ENCODE measurements at regions not wholly inside any gene's neighbourhood (a gene's known extent, or its start where the extent isn't known, plus 50 kb on each side); places are given as distances from the start of the nearest gene placed in this dataset.

DNA sequence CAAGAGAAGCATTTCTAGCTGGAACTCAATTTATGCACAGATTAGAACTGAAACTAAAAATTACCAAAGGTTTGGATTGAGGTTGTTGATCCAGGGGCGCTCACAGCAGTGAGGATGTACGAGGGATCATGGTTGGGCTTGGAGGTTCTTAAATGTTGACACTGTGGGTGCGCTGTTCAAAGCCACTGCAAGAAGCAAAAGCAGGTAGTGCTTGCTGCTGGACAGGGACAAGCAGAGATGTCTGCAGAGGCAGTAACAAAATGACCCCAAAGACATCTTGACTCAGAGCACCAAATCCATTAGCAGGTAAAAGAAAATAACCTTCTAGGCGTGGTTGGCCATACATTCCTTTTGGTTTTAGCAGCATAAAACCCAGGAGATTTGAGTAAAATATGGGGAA lies 468.4 kb downstream of the ZSWIM6 start:
- no peak for DNase-seq

DNA sequence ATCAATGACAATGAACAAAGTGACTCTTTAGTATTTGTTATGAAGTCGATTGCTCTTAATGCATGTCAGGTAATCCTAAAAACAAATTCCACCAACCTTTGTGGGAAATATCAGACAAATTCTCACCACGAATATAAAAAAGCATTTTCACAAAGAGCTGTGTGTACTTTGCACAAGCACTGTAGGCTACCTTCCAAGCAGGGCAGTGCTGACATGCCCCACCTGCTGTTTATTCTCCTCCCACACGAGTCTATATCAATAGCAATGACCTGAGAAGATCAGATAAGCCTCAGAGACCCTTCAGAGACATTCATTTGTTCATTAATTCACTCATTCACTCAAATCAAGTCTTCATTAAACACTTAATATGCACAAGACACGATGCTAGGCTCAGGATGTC lies 469.1 kb downstream of the ZSWIM6 start:
- no peak for DNase-seq

DNA sequence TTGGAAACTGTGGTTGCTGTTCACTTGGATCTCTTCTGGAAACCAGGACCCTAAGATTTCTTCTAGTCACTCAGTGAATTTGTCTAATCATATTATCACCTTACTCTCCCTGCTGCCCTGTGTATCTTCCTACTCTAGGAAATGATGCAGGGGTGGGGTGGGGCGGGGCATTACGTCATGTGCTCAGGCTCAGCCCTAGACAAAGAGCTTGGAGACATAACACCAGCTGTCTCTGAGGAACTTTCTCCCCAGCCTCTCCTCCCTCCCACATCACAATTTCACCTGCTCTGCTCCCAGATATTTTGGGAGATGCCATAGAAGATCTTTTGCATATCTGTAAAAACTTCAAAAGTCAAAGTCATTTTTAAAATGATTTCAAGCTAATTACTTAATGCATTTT lies 470.4 kb downstream of the ZSWIM6 start:
- no peak for DNase-seq

GRCh38 chr5:61805101-61805500 lies 473.0 kb downstream of the ZSWIM6 start:
- DNase-seq = no peak

DNA sequence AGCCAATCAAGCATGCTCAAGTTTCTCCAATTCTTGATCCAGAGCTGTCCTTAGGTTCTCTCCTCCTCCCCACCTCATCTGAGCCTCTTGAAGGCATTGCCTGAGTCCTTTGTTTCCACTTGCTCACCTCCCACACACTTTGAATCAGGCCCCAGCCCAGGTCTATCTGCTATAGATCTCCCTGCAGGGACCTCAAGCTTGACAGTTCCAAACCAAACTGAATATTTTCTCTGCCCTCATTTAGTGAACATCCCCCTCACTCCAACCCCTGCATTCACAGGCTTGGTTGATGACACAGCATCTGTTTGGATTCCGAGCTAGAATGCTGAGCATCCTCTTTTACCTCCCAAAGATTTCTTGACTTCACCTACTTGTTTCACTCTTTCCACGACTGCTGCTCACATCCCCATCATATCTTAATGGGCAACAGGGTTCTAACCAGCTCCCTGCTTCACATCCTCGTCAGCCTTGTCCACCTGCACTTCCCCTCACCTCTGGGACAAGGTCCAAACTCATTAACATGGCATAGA lies 474.5 kb downstream of the ZSWIM6 start:
- no peak for DNase-seq

DNA sequence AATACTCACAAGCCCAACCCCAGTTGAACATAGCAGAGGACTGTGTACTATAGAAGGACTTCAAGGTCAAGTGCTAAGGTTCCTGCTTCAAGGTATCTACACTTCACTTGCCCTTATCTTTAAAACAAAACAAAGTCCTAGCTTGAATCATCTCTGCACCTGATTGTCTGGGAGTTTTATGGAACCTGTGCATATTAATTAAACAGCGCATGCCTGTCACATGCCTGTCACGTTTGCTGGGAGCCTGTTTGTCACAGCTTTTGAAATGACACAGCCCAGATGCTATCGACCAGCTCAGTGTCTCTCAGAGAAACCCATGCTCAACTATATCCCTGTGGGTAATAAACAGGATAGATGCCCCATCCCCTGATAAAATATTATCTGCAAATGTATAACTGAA lies 476.0 kb downstream of the ZSWIM6 start:
- no peak for DNase-seq

- DNase-seq = no peak
Measured at GRCh38 chr5:61808909-61809308, 476.9 kb downstream of the ZSWIM6 start.

DNA sequence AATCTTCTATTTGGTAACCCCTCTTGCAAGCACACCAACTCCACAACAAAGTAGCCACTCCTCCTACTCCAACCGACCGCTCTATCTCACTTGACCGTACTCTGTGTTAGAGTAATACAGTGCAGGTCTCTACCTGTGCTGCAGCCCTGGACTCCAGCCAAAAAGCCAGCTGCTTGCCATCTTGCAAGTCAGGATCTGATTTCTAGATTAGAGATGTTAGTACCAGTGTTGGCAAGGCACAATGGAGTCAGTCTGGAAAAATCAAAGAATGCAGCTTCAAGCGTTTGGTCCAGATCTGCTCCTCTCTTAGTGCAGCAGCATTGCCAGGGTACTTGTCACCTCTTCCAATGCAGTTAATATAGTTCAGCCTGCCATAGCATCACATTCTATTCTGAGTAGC lies 477.6 kb downstream of the ZSWIM6 start:
- no peak for DNase-seq

- no peak for DNase-seq
Measured at GRCh38 chr5:61811052-61811451, 479.0 kb downstream of the ZSWIM6 start.

DNA sequence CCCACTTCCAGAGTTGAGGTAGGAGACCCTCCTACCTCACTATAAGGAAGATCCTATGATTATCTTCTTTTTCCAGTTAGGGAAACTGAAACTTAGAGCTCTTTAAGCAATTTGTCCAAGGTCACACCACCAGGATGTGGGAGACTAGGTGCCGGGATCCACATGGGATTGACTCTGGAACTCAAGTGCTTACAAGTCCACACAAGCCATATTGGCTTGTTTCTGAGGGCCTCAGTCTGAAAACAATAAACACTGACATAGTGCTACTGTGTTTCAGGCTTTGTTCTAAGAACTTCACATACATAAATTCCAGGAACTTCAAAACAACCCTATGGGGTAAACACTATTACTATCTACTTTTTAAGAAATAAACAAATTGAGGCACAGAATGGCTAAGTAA lies 481.3 kb downstream of the ZSWIM6 start:
- no peak for DNase-seq

- no peak for DNase-seq
Measured at GRCh38 chr5:61815339-61815738, 483.3 kb downstream of the ZSWIM6 start.

- DNase-seq = no peak
Measured at GRCh38 chr5:61816146-61816545, 484.1 kb downstream of the ZSWIM6 start.

DNA sequence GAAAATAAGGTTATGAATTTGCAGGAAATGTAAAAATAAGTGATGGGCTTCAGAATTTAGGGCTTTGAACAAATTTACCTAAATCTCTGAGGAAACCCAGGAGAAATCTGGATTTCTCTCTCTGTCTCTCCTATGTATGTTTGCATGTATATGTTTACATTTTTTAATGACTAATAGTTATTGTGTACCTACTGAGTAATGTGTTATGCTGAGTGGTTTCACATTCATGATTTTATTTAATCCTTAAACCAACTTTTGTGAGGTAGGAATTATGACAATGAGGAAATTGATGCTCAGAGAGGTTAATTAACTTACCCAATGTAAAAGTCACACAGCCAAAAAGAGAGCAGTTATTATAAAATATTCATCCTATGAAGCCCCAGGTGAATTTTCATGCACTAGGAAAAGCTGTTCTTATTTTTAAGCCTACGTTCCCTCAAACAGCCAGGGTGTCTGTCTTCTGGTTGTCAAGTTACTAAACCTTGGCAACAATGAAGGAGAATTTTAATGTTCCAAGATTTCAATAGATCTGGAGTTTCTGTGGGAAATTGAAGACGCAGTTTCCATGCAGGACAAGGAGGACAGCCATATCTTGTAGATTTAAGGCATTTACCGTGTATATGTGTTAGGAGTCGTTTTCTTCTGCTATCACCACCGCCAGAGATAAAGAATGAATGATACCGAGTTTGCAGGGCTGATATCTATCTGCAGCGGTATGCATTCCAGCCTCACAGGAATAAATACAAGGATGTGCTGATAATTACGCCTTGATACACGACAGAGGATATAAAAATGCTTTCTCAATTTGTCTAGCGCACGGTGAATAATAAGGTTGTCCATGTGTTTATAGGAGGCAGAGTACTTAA lies 484.8 kb downstream of the ZSWIM6 start:
- DNase-seq = no peak

DNA sequence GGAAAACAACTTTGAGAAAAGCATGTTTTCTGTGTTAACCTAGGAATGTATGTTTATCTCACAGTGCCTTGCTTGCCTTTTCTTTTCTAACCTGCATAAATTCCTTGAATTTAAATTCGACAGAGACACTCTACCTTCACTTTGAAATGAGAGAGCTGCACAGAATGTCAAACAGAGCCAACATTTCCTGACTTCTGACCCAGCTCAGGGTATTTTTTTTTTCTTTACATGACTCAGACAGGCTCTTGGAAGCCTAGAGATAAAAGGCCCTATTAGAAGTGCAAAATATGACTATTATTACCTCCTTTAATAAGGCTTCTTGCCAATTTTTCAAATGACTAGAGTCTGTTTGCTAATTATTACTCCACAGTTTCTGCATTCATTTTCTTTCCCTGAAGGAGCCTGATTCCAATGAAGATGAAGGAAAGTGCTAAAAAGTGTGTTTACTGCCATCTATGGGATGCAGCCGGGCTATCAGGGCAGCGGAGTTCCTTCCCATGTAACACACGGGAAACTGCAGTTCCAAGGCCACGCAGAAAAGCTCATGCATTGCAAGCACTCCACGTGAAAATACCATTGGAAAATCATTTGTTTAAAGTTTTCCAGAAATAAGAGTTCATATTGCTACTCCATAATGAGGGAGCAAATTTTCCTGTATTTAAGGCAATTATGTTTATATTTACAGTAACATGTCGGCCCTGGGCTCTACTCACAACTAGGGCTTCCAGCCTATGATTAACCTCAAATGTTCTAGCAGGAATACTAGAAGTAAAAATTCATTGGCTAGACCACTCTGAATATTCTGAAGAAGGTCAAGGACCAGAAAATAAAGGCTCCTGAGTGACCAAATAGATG lies 485.6 kb downstream of the ZSWIM6 start:
- DNase-seq = no peak

DNA sequence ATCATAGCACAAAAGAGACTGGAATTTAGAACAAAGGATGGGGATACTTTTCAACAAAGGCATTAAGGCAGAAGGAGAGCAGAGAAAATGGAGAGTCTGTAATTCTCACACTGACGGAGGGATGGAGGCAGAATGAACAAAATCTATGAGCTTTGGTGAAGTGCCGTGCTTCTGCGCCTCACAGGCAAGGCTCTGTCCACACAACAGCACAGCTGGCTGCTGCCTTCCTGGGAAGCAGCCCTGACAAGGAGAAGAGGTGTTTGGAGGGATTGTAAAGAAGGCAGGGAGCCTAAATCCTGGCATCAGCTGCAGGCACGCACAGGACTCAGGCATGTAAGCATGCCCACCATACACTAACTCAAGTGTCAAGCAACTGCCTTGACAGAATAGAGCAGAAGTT lies 485.2 kb upstream of the KIF2A start:
- DNase-seq = no peak

DNA sequence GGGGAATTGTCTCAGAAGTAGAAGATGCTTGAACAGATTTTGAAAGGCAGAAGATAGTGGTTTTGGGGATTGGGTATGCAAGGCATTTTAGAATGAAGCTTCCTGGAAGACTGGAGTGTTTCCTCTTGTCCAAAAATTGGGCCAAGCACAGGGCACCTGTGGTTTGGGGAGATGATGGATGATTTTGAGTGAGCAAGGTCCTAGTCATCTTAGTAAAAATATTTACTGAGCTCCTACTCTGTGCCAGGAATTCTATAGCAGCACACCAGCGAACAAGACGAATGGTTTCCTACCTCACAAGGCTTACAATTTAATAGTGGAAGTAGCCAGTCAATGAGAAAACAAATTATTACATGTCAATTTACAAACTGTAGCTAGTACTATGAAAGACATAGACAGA lies 484.4 kb upstream of the KIF2A start:
- DNase-seq = no peak

- DNase-seq = no peak
Measured at GRCh38 chr5:61822584-61822983, 483.4 kb upstream of the KIF2A start.

GRCh38 chr5:61823065-61823464 lies 482.9 kb upstream of the KIF2A start:
- no peak for DNase-seq

GRCh38 chr5:61823781-61824180 lies 482.2 kb upstream of the KIF2A start:
- DNase-seq = no peak

- no peak for DNase-seq
Measured at GRCh38 chr5:61824396-61824795, 481.6 kb upstream of the KIF2A start.

DNA sequence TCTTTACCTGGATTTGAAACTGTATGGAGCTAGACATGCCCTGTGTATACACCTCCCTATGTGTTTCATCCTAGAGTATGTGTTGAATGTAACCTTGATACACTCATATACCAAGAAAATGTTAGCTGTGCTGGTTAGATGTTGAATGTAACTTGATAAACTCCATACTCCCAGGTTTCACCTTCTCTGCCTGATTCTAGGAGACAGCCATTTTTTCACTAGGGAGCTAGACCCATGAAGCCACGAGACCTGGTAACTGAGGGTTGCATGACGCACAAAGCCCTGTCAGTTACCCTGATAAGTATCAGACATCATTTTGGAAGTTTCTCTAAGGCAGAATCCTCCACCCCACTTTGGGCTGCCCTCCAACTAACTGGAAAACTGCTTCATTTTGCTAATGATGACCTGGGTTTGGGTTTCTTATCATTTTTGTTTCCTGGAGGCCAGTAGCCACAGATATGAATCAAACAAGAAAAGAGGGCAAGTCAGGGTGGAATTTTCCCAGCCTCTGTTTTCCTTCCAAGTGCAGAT lies 478.5 kb upstream of the KIF2A start:
- no peak for DNase-seq

DNA sequence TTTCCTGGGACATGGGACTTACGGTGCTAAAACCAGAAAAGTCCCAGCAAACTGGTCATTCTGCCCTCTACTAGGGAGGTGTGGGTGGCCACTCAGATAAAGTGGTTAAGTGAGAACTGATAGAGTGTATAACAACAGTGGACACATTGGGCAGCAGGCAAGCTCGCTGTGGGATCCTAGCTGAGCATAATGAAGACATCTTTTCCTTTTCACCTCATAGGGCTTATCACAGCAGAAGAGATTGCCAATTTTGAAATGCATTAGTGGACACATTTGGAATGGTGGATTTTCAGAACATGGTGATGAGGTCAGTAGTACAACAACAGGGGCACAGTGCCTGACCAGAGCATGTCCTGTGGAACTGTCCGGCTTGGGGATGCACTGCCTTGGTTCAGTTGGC lies 477.1 kb upstream of the KIF2A start:
- DNase-seq = no peak

DNA sequence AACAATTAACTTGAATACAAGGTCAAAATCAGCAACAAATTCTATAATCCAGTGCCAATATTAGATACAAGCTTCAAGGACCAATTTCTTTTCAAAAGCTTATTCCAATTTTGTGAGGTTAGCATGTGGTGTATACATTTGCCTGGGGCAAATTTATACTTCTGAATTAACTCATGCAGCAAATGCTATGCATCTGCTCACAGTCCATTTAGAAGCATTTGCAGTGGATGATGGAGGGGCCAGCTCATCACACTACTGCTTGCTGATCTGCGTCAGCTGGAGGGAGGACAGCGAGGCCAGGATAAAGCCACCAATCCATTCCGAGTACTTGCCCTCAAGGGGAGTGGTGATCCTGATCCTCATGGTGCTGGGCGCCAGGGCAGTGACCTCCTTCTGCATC lies 474.3 kb upstream of the KIF2A start:
- no peak for DNase-seq

GRCh38 chr5:61837788-61838187 lies 468.2 kb upstream of the KIF2A start:
- DNase-seq = no peak

All from NK-92 treated with Interleukin-12 subunit alpha and Interleukin-12 subunit beta, amount 100 ng/mL, for 24 hours (cell line).